Neural progenitor cell (in vitro differentiated cells): ENCODE measurements at regions not wholly inside any gene's neighbourhood (a gene's known extent, or its start where the extent isn't known, plus 50 kb on each side); places are given as distances from the start of the nearest gene placed in this dataset.

Experiments
- DNase-seq: peaks from one replicate; pipeline ENCODE4 v3.0.0-alpha.2; 2016; ENCODE audit warnings: low spot score
- H2AFZ ChIP-seq: fragments of 200-600 bp; sonication (generic); replicated peaks from 2 replicates; pipeline ENCODE4 v1.6.1; 2016; ENCODE audit warnings: antibody characterized with exemption
- H3F3A ChIP-seq: fragments of 200-600 bp; sonication (generic); 2 replicates; pipeline ENCODE4 v1.6.1; 2016; ENCODE audit warnings: antibody characterized with exemption, low read depth
- H3K27ac ChIP-seq: fragments of 200-600 bp; sonication (generic); 2 replicates; pipeline ENCODE4 v1.5.1; 2016; ENCODE audit warnings: mild to moderate bottlenecking
- H3K27me3 ChIP-seq: fragments of 200-600 bp; sonication (generic); 2 replicates; pipeline ENCODE4 v1.6.1; 2016; ENCODE audit warnings: mild to moderate bottlenecking, moderate library complexity
- H3K36me3 ChIP-seq: fragments of 200-600 bp; sonication (generic); 2 replicates; pipeline ENCODE4 v1.5.1; 2016
- H3K4me1 ChIP-seq: fragments of 200-600 bp; sonication (generic); 2 replicates; pipeline ENCODE4 v1.6.1; 2016; ENCODE audit warnings: mixed run types
- H3K4me2 ChIP-seq: fragments of 200-600 bp; sonication (generic); 2 replicates; pipeline ENCODE4 v1.6.1; 2016
- H3K4me3 ChIP-seq: fragments of 200-600 bp; sonication (generic); 2 replicates; pipeline ENCODE4 v1.5.1; 2016
- H3K79me2 ChIP-seq: fragments of 200-600 bp; sonication (generic); 2 replicates; pipeline ENCODE4 v1.6.1; 2016; ENCODE audit warnings: low read depth
- H3K9ac ChIP-seq: fragments of 200-600 bp; sonication (generic); 2 replicates; pipeline ENCODE4 v1.6.1; 2016
- H3K9me3 ChIP-seq: fragments of 200-600 bp; sonication (generic); 2 replicates; pipeline ENCODE4 v1.5.1; 2016; ENCODE audit warnings: low read depth
- H4K20me1 ChIP-seq: fragments of 200-600 bp; sonication (generic); 2 replicates; pipeline ENCODE4 v1.6.1; 2016; ENCODE audit warnings: low read depth
- H3K27ac Mint-ChIP-seq: 3 replicates; pipeline ENCODE4 v1.8.0; 2021; ENCODE audit warnings: mixed read lengths
- H3K27me3 Mint-ChIP-seq: 2 replicates; pipeline ENCODE4 v1.8.0; 2022; ENCODE audit warnings: low read depth, mild to moderate bottlenecking, inconsistent platforms, moderate library complexity, mixed read lengths; ENCODE audit not compliant: insufficient read depth
- H3K36me3 Mint-ChIP-seq: 3 replicates; pipeline ENCODE4 v1.8.0; 2021; ENCODE audit warnings: mixed read lengths
- H3K4me1 Mint-ChIP-seq: 3 replicates; pipeline ENCODE4 v1.8.0; 2021; ENCODE audit warnings: mixed read lengths
- H3K4me3 Mint-ChIP-seq: 3 replicates; pipeline ENCODE4 v1.8.0; 2021; ENCODE audit warnings: mild to moderate bottlenecking, moderate library complexity, mixed read lengths
- H3K9me3 Mint-ChIP-seq: 3 replicates; pipeline ENCODE4 v1.8.0; 2020; ENCODE audit warnings: mixed read lengths
- CTCF ChIP-seq: fragments of 200-600 bp; sonication (generic); IDR thresholded peaks from 2 replicates; pipeline ENCODE4 v1.5.1; 2017; ENCODE audit warnings: antibody characterized with exemption, mild to moderate bottlenecking
- EZH2 ChIP-seq: fragments of 200-600 bp; sonication (generic); IDR thresholded peaks from 2 replicates; pipeline ENCODE4 v1.6.1; 2017; ENCODE audit warnings: antibody characterized with exemption, mild to moderate bottlenecking, moderate library complexity
- EZH2phosphoT487 ChIP-seq: fragments of 200-600 bp; sonication (generic); IDR thresholded peaks from 2 replicates; pipeline ENCODE4 v1.6.1; 2017; ENCODE audit warnings: antibody characterized with exemption

GRCh38 chr2:146927080-146927711 lies 917.6 kb upstream of the ACVR2A start:
- peak; percentile 84 for DNase-seq
- Histone ChIP-seq H3K79me2 (no peaks in the 10 kb centered on the region), H3K9me3 (no peaks in the 10 kb centered on the region), H3K4me2 (no peak overlapping the region), H3K4me3 (no peak overlapping the region), H3K36me3 (no peaks in the 10 kb centered on the region), H3K9ac (no peak overlapping the region), H2AFZ (peak overlapping the region; percentile 79), H3F3A (no peaks in the 10 kb centered on the region), H3K27ac (no peak overlapping the region), H3K27me3 (no peaks in the 10 kb centered on the region), H3K4me1 (no peaks in the 10 kb centered on the region), H4K20me1 (no peaks in the 10 kb centered on the region)
- Mint-ChIP-seq H3K36me3 (no peaks in the 10 kb centered on the region), H3K27me3 (no peaks in the 10 kb centered on the region), H3K4me1 (peaks cover 3% of the 10 kb centered on the region), H3K27ac (no peak overlapping the region), H3K4me3 (no peak overlapping the region), H3K9me3 (no peaks in the 10 kb centered on the region)
- TF ChIP-seq EZH2 (no peak), EZH2phosphoT487 (no peak), CTCF (peak; percentile 83)

DNA sequence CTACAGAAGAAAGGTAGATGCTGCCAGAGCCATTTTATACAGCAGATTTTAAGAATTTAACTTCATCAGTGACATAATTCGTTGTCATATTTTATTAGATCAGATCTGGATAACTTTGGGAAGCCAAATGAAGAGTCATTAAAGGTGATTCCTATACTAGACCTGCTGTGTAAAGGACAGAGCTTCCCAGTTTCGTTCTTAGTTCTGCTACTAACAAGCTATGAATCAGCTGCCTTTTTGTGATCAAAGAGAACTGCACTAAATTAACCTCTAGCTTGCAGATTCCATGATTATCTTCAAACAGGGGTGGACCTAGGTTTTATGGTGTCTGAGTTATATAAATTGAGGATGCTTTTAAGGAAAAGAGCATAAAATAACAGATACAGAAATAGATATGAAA lies 926.5 kb upstream of the ACVR2A start:
- H2AFZ ChIP-seq: no peak overlapping the region
- H4K20me1 ChIP-seq: no peaks in the 10 kb centered on the region
- Mint-ChIP-seq H3K27me3 (no peaks in the 10 kb centered on the region), H3K36me3 (no peaks in the 10 kb centered on the region), H3K27ac (no peak overlapping the region), H3K4me1 (peaks cover 10% of the 10 kb centered on the region), H3K9me3 (no peaks in the 10 kb centered on the region), H3K4me3 (no peak overlapping the region)
- no peaks in the 10 kb centered on the region for H3K36me3 ChIP-seq
- no peak overlapping the region for H3K9ac ChIP-seq
- H3F3A ChIP-seq: no peaks in the 10 kb centered on the region
- no peak for DNase-seq
- no peaks in the 10 kb centered on the region for H3K9me3 ChIP-seq
- H3K4me3 ChIP-seq: no peak overlapping the region
- H3K4me2 ChIP-seq: no peak overlapping the region
- no peaks in the 10 kb centered on the region for H3K79me2 ChIP-seq
- H3K27ac ChIP-seq: no peak overlapping the region
- no peaks in the 10 kb centered on the region for H3K4me1 ChIP-seq
- H3K27me3 ChIP-seq: no peaks in the 10 kb centered on the region
- TF ChIP-seq EZH2phosphoT487 (no peak), CTCF (no peak), EZH2 (no peak)

DNA sequence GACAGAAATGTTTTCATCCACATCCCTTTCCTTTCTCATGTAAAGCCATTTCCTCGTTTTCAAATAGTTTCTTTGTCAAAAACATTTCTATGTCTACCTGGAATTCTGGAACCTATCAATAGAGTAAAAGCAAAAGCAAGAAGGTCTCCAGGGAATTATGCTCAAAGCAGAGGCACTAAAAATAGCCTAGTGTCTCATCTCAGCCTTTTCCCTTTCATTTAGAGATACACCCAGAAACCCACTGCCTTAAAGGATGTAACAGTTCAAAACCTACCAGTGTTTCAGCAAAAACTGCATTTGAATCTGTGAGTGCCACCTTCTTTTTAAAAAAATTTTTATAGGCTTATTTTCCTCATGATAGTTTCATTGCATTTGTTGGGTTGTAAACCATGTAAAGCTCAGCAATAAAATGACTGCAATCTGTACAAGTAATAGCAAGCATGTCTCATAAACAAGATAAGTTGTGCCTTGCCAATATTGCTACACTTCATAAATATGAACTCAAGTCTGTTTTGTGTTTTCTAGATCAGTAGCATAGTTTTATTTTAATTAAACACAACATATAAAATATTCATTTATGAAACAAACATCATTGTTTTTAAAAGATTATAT lies 927.3 kb upstream of the ACVR2A start:
- Histone ChIP-seq H3K27me3 (no peaks in the 10 kb centered on the region), H3K27ac (no peak overlapping the region), H3K79me2 (no peaks in the 10 kb centered on the region), H3K9me3 (no peaks in the 10 kb centered on the region), H4K20me1 (no peaks in the 10 kb centered on the region), H3K4me1 (no peaks in the 10 kb centered on the region), H2AFZ (no peak overlapping the region), H3F3A (no peaks in the 10 kb centered on the region), H3K4me3 (no peak overlapping the region), H3K36me3 (no peaks in the 10 kb centered on the region), H3K9ac (no peak overlapping the region), H3K4me2 (no peak overlapping the region)
- peaks cover 10% of the 10 kb centered on the region for H3K4me1 Mint-ChIP-seq
- TF ChIP-seq CTCF (no peak), EZH2 (no peak), EZH2phosphoT487 (no peak)
- H3K36me3 Mint-ChIP-seq: no peaks in the 10 kb centered on the region
- H3K27me3 Mint-ChIP-seq: no peaks in the 10 kb centered on the region
- no peak overlapping the region for H3K27ac Mint-ChIP-seq
- H3K9me3 Mint-ChIP-seq: no peaks in the 10 kb centered on the region
- no peak for DNase-seq
- H3K4me3 Mint-ChIP-seq: no peak overlapping the region
